Activated CD8-positive, alpha-beta memory T cell treated with anti-CD3 and anti-CD28 coated beads for 24 hours (primary cell): ENCODE measurements at regions not wholly inside any gene's neighbourhood (a gene's known extent, or its start where the extent isn't known, plus 50 kb on each side); places are given as distances from the start of the nearest gene placed in this dataset.
A peak's percentile ranks its signal among the peaks of the same experiment; 100 is the strongest.

ENCODE experiments used
- DNase-seq: peaks from one replicate; pipeline ENCODE4 v3.0.0-alpha.2; 2020

- no peak for DNase-seq
Observed at GRCh38 chr12:24600551-24600950, 348.4 kb downstream of the BCAT1 start.

DNA sequence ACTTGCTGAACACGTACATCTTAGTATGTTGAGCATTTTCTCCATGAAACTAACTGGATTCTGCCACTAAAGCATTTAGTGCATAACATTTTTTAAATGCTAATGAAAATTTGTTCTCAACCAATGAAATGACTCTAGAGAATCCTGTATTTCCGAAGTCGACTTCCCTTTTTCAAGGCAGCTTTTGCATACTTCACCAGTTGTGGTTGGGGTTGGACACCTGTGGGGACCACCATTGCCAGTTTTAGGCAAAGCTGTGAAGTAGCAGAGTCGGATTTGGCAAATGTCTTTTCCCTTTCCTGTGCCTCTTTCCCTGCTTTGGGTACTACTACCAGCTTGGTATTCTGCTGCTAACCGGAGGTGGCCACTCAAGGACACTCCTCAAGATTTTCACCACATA, 349.2 kb downstream of the BCAT1 start:
- DNase-seq, result no peak

GRCh38 chr12:24597580-24597979, 351.3 kb downstream of the BCAT1 start:
- no peak for DNase-seq

DNA sequence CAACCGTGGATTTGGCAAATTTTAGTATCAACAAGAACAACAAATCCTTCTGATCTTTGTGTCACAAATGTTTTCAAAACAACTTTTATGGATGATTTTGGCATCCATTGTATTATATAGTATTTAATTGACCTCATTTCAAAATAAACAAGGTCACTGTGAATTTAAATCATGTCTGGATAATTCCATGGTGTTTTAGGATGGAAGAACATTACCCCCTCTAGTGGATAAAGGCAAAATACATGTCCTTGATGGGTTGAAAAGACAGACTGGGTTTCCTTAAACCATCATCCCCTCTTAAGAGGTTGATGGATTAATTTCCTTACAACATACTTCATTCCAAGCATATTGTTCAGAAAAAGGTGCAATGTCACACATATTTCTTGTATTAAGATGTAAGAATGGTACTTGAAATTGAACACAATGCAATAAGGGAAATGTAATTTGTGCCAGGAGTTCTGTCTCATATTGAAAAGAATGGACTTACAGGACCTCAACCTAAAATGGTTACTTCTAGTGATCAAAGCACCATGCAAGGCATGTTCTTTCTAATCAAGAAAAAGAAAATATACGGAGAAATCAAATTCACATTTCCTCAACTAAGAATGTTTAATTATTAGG, 352.0 kb downstream of the BCAT1 start:
- no peak for DNase-seq

DNA sequence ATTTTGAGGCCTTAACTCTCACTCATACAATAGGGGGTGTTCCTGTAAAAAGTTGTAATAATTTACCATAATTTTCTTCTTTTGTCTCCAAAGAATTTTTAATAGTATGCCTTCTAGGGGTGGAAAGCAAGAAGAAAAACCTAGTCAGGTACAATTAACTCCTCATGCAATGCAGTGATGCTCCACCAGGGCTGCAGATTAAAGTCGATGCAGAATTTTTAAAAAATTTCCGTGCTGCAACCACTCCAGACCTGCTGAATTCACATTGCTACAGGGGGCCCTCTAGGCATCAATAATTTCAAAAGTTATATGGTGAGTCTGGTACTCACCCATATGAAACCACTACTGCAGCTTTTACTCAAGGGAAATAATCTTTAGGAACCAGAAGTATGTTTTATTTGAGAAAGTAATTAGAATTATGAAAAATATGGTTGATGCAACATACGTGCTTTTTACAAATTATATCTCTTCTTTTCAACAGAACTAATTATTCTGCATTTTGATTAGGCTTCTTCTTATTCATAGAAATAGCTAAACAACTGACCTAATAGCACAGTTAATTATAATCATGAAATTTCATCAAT, 353.2 kb downstream of the BCAT1 start:
- DNase-seq, result no peak

GRCh38 chr12:24591715-24592440, 357.0 kb downstream of the BCAT1 start:
- no peak for DNase-seq

DNA sequence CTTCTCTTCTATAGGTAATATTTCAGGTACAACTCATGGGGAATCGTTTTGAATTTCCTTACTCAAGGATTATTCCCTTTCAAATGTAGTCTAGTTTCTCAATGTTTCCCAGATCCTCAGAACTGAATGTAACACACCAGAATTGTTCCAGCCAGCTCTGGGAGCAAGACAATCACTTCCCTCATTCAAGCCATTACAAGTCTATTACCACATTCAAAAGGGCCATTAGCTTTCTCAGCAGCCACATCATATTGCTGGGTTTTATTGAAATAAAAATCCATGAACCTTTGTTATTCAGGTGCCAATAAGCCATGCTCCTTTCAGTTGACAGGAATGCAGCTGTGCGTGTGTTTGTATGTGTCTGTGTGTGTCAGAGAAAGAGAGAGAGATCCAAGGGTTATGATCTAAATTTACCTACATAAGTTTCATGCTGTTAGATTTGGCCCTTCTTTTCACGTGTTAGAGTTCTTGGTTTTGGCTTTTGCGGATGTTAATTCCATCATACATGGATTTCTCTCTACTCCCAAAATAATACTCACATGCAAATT, 357.7 kb downstream of the BCAT1 start:
- no peak for DNase-seq

GRCh38 chr12:24586293-24586692, 362.6 kb downstream of the BCAT1 start:
- DNase-seq, result no peak

DNA sequence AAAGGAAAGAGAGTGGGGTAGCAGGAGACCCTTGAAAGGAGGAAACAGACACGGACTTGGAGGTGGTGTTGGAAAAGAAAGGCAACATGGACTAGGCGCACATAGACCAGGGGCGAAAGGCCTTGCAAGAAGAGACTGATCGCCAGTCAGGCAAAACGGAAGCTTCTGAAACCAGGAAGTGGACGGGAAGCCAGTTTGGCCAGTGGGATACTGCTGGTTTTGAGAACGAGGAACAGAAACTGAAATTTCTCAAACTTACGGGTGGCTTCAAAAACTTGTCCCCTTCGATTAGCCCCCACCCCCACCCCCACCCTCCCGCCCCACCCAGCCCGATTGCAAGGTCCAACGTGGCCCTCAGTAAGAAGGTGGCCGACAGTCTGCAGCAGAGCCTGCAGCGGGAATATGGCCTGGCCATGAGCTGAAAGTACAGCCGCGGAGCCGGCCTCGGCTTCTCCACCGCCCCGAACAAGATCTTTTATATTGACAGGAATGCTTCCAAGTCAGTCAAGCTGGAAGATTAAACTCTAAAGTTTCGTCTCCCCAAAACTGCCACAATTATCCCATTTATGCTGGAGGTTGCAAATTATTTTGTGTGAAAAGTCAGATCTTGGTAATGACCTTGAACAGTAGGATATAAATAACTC, 364.7 kb downstream of the BCAT1 start:
- no peak for DNase-seq

DNA sequence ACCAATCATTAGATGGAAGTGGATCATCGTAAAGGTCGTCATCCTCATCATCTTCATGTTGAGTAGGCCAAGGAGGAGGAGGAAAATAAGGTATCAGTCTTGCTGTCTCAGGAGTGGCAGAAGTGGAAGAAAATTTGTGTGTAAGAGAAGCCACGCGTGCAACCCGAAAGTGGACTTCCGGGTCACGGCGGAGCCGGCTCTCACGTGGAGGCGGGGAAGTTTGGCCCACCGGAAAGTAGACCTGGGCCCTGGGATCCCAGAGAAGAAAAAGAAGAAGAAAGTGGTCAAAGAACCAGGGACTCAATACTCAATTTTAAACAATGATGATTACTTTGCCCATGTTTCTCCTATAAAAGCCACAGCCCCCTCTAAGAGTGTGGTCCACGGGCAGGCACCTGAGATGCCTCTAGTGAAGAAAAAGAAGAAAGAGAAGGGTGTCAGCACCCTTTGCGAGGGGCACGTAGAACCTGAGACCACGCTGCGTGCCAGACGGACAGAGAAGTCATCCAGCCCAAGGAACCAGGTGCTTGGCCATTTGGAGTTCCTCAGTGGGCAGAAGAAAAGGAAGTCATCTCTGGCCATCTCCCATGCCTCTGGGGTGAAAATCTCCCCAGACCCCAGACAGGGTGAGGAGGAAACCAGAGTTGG, 365.8 kb downstream of the BCAT1 start:
- no peak for DNase-seq

- DNase-seq, result no peak
Observed at GRCh38 chr12:24574538-24574937, 374.4 kb downstream of the BCAT1 start.

DNA sequence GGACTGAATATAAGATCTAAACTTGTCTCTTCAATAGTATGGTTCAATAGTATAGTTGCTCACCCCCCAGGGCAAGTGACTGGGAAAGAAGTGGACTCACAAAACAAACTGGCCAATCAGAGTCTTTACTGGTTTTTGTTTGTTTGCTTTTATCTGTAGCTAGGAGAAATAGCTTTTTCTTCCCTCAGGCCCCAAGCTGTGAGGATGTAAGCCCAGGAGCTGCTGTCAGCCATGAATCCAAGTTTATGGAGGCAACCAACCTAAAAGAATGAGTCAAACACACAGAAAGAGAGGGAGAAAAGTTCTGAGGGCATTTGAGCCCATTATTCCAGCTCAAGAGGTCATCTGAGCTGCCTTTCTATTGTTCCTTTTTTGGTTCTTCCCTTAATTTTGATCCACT, 375.3 kb downstream of the BCAT1 start:
- no peak for DNase-seq

GRCh38 chr12:24565300-24565699, 383.6 kb downstream of the BCAT1 start:
- DNase-seq, result no peak

DNA sequence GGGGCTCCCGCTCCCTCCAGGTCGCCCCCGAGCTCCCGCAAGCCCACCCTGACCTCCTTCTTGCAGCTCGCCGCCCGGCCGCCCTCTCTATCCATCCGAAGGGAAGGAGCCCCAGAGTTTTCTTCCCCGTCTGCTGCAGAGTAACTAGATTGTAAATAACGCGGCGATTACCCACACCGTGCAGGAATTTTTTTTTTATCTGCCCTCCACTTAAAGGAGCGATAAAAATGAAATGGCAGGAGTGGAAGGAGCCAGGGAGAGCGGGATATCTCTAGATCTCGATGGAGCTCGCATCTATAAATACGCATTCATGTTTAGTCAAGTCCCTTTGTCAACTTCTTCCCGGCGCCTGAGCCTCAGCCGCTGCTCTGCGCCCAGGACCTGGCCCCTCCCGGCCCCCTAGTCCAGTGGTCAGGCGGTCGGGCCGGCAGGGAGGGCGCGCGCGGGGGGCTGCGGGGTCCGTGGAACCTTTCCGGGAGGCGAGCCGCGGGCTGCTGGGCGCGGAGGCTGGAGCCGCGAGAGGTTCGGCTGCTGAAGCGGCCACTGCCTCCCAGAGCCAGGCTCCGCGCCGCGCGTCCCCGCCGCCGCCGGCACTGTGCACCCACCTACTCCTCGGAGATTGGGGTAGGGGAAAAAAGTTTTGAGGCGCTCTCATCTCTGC, 386.0 kb downstream of the BCAT1 start:
- no peak for DNase-seq

DNA sequence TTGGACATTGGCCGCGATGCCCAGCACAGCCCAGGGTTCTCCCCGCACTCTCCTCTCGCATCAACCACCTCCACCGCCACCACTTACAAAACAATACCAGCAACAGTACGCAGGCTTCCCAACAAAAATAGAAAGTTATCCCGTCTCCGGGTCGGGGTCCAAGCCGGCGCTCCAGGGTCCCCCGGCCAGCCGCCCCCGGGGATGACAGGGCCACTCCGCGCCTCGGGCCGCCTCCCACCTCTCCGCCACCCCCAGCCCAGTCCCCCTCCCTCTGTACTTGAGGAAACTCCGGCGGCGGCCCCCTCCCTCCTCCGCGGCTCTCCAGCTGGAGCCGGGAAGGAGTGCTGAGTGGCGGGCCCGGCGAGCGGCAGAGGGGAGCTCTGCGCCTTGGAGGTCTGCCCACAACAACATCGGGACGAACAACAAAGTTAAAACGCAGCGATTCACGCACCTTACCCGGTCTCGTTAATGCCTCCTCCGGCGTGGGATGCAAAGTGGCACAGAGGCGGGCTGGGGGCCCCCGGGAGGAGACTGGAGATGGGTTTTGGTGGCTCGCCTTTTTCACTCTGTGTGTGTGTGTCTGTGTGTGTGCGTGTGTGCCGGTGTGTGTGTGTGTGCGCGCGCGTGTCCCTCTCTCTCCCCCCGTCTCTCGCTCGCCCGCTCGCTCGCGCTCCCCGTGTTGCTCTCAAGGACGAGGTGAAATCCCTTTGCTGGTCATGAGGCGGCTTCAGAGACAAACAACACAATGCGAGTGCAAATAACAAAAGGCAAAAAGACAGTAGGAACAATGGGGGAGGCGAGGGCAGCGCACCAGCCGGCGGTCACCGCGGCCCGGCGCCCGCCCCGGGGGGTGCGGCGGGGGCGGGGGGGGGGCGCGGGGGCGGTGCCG, 386.8 kb downstream of the BCAT1 start:
- peak; percentile 60 for DNase-seq

GRCh38 chr12:24561411-24561871, 387.5 kb downstream of the BCAT1 start:
- DNase-seq, result no peak

DNA sequence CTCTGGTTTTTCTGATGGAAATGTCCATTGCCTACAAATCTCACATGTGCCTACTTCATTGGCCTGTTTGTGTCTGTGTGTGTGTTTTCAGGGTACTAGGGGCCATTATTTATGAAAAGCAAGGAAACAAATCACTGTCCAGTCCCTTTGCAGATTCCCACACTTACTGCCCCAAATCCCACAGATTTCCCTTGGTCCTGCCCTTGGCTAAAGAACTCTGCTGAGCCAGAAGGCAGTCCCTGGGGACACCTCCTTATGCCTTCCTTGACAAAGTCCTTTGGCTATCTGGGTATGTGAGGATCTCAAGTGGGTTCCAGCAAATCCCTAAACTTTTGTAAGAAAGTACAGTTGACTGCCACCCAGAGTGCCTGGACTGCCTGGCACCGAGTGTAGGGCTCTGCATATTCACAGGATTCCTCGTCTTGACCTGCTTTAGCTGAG, 388.1 kb downstream of the BCAT1 start:
- no peak for DNase-seq

DNA sequence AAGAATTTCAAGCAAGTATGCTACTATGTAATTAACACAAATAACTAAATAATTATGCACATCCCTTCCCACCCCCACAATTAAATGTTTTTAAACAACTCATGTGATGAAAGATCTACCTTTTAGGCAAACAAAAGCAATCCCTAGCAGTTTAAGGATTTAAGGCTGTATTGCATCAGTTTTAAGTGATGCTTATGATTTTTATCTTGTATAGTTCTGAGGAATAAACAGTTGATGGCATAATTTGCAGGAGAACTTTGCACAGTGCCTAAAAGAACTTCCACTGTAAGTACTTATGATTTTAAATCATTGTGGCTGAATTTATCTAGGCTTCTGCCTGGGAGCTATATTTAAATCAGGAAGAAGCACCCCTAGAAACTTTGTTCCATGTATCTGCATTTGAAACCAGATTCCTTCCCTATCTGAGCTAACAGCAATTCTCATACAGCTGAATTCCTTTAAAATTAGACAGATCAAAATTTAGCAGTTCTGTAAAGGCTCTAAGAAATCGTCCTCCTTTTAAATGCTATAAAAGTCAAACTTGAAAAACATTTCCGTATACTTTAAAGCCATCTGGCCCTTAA, 388.6 kb downstream of the BCAT1 start:
- no peak for DNase-seq

DNA sequence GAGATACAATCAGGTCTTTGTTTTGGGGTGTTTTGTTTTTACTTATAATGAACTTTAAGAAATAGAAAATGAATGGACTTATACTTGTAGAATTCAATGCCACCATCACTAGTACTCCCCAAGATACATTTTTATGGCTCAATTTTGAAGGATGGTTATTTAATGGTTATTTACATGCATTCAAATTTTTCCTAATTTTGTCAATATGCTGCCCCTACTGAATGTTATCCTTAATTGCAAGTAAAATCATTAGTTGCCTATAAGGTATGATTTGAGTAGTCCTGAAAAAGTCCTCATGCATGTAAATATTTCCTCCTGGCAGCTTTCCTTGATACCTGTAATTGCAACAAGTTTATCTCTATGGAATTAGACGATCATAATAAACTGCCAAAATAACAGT, 391.2 kb downstream of the BCAT1 start:
- no peak for DNase-seq

- no peak for DNase-seq
Observed at GRCh38 chr12:24555730-24556129, 393.2 kb downstream of the BCAT1 start.
